ENCODE measurements at regions not wholly inside any gene's neighbourhood (a gene's known extent, or its start where the extent isn't known, plus 50 kb on each side); places are given as distances from the start of the nearest gene placed in this dataset.
A peak's percentile ranks its signal among the peaks of the same experiment; 100 is the strongest.
"Not testable (repeated sequence)": the region's sequence is repeated elsewhere in the genome, so short reads cannot be mapped to it uniquely, and the experiment has no call there.

DNA sequence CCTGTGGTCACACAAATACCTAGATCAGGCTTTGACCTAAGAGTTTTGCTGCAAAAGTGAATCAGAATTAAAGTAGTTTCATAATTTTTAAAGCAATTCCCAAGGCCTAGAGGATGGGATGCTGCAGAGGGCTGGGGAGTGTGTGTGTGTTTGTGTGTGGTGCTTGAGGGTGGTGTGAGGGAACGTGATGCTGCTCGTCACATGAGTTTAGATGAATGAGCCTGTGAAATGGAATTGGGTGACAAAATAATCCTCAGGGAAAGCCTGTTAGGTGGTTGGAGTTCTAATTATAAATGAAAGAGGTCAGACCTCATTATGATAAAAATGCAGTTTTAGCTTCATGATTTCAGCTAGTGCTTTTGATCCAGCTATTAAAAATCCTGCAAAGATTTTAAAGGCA lies 87.5 kb upstream of the TMEM170B start:
- no peak for DNase-seq

GRCh38 chr6:11449408-11449807 lies 88.1 kb upstream of the TMEM170B start:
- no peak for DNase-seq

DNA sequence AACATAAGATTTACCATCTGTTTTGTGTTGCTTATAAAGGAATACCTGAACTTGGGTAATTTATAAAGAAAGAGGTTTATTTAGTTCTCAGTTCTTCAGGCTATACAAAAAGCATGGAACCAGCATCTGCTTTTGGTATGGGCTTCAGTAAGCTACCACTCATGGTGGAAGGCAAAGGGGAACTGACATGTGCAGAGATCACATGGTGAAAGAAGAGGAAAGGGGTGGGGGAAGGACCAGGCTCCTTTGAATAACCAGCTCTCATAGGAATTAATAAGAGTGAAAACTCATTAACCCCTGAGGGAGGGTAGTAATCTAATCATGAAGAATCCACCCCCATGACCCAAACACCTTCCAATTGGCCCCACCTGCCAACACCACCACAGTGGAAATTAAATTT lies 89.5 kb upstream of the TMEM170B start:
- DNase-seq = no peak

DNA sequence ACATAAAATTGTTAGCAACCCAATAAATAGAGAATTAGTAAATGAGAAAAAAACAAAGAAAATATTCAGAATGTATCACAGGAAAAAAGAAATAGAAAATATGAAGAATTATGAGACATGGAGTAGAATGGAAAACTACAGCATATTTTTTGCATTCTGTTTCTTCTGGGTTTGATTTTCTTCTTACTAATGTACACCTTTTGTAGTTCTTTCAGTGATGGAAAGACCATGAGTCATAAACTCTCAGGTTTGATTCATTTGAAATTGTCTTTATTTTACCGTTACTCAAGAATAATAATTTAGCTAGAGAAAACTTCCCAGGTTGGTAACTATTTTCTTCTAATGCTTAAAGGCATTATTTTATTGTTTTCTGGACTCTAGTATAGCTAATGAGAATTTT lies 90.3 kb upstream of the TMEM170B start:
- no peak for DNase-seq

- no peak for DNase-seq
These were observed 92.4 kb upstream of the TMEM170B start for GRCh38 chr6:11445146-11445545.

DNA sequence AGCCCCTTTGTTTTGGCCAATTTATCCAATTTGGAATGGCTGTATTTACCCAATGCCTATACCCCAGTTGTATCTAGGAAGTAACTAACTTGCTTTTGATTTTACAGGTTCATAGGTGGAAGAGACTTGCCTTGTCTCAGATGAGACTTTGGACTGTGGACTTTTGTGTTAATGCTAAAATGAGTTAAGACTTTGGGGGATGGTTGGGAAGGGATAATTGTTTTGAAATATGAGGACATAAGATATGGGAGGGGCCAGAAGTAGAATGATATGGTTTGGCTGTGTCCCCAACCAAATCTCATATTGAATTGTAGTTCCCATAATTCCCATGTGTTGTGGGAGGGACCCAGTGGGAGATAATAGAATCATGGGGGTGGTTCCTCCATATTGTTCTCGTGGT lies 94.4 kb upstream of the TMEM170B start:
- DNase-seq = not testable (repeated sequence)

DNA sequence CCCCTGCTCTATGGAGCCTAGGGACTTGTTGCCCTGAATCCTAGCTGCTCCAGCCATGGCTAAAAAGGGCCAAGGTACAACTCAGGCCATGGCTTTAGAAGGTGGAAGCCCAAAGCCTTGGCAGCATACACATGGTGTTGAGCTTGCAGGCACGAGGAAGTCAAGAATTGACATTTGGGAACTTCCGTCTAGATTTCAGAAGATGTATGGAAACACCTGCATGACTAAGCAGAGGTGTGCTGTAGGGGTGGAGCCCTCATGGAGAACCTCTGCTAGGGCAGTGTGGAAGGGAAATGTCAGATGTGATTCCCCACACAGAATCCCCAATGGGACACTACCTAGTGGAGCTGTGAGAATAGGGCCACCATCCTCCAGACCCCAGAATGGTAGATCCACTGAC lies 95.1 kb upstream of the TMEM170B start:
- no peak for DNase-seq

GRCh38 chr6:11439876-11440275 lies 97.7 kb upstream of the TMEM170B start:
- no peak for DNase-seq

DNA sequence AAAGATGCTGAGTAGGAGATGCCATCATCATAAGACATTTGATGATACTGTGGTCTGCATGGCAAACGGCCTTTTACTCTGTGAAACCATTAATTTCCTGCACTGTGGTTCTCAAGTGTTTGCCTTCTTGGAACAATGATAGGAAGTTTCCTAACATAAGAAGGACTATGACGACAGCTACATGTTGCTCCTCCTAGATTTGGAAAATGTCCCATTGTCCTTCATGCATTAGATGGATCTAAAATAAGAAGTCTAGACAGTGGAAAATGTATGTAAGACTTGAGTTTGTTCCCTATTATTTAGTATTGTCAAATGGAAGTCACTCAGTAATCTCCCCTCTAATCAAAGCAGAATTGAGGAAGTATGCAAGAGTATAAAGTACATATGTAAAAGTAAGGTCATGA lies 98.5 kb upstream of the TMEM170B start:
- peak; percentile 29 for DNase-seq

GRCh38 chr6:11437824-11438459 lies 99.6 kb upstream of the TMEM170B start:
- no peak for DNase-seq

DNA sequence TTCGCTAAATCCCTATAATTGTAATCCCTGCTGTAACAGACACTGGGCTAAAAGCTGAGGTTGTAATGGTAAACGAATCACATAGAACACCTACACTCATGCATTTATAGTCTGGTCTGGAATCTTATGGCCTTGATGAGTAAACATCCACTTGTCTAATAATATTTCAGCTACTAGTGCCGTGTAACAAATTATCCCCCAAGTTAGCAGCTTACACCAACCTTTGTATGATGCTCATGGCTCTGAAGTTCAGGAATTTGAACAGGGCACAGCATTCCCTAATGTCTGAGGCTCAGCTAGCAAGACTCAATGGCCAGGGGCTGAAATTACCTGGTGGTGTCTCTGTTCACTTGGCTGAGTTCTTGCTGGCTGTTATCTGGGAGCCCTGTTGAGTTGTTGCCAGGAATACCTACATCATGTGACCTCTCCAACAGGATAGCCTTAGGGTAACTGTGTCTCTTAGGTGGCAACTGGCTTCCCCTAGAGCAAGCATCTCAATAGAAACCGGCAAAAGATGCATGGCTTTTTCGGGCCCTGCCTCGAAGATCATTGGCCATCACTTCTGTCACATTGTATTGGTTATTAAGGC lies 100.9 kb upstream of the TMEM170B start:
- no peak for DNase-seq

DNA sequence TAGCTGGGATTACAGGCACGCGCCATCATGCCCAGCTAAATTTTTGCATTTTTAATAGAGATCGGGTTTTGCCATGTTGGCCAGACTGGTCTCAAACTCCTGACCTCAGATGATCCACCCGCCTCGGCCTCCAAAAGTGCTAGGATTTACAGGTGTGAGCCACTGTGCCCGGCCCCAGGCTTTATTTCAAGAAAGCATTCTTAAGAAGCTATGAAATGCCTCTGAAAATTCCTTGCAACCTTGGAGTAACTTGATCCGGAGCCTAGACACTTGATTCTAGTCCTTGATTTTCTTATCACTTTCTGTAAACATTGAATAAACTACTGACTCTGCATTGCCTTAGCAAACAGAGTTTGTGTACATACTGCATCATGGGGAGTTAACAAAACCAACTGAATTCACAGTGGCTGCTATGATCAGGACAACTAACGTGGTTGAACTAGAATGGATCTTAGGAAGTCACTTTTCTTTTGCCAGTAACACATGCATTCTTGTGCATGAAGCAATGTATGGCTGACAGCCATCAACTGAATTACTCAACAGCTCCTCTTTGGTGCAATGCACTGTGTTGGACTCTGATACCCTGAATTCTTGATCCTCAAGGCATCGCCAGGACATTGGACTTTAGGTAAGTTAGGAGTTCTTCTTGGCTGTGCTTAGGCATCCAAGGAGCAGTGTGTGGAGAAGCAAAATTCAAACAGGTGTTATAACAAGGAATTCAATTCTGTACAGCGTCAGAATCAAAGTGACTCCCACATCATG lies 102.8 kb upstream of the TMEM170B start:
- no peak for DNase-seq

- no peak for DNase-seq
These were observed 103.7 kb upstream of the TMEM170B start for GRCh38 chr6:11433860-11434259.

- no peak for DNase-seq
These were observed 104.7 kb upstream of the TMEM170B start for GRCh38 chr6:11432713-11433450.

GRCh38 chr6:11432091-11432490 lies 105.5 kb upstream of the TMEM170B start:
- DNase-seq = no peak

- no peak for DNase-seq
These were observed 106.1 kb upstream of the TMEM170B start for GRCh38 chr6:11431455-11431937.

DNA sequence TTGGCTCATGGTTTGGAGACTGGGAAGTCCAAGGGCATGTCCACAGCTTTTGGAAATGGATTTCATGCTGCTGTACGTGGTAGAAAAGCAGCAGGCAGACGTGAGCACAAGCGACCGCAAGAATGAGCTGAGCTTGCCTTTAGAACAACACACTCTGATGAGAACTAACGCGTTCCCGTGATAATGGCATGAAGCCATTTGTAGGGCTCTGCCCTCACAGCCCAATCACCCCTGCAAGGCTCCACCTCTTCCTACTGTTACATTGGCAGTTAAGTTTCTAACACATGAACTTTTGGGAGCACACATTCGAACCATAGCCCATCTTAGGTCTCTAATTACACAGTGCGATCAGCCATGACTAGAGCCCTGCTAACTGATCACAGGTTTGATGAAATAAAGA lies 107.5 kb upstream of the TMEM170B start:
- DNase-seq = no peak

GRCh38 chr6:11429577-11429976 lies 108.0 kb upstream of the TMEM170B start:
- no peak for DNase-seq

GRCh38 chr6:11428895-11429294 lies 108.7 kb upstream of the TMEM170B start:
- peak; percentile 52 for DNase-seq

- DNase-seq = no peak
These were observed 109.2 kb upstream of the TMEM170B start for GRCh38 chr6:11428371-11428770.

- no peak for DNase-seq
These were observed 109.8 kb upstream of the TMEM170B start for GRCh38 chr6:11427723-11428245.

GRCh38 chr6:11427091-11427722 lies 110.3 kb upstream of the TMEM170B start:
- no peak for DNase-seq

GRCh38 chr6:11426571-11426970 lies 111.0 kb upstream of the TMEM170B start:
- DNase-seq = no peak
